GM18517 (cell line): ENCODE measurements at regions not wholly inside any gene's neighbourhood (a gene's known extent, or its start where the extent isn't known, plus 50 kb on each side); places are given as distances from the start of the nearest gene placed in this dataset.

Source experiments
- ATAC-seq: cut with Tn5 transposase; IDR thresholded peaks from one replicate; pipeline ENCODE4 v1.9.1; 2021; ENCODE audit warnings: mild to moderate bottlenecking, moderate library complexity; ENCODE audit not compliant: unreplicated experiment

GRCh38 chr1:192945390-192946130, 113.6 kb downstream of the UCHL5 start:
- ATAC-seq, result no peak

GRCh38 chr1:192949783-192950182, 109.4 kb downstream of the UCHL5 start:
- no peak for ATAC-seq

- no peak for ATAC-seq
Measured at GRCh38 chr1:192950926-192951325, 108.2 kb downstream of the UCHL5 start.

GRCh38 chr1:192951691-192952460, 107.3 kb downstream of the UCHL5 start:
- peak; percentile 98 for ATAC-seq

GRCh38 chr1:192952646-192953045, 106.5 kb downstream of the UCHL5 start:
- ATAC-seq, result no peak

GRCh38 chr1:192954705-192955265, 104.4 kb downstream of the UCHL5 start:
- ATAC-seq, result no peak

GRCh38 chr1:192958350-192958749, 100.8 kb downstream of the UCHL5 start:
- no peak for ATAC-seq

- no peak for ATAC-seq
Measured at GRCh38 chr1:192958871-192959270, 100.3 kb downstream of the UCHL5 start.

GRCh38 chr1:192959657-192960186, 99.4 kb downstream of the UCHL5 start:
- no peak for ATAC-seq
